Chondrocyte (in vitro differentiated cells): ENCODE measurements at regions not wholly inside any gene's neighbourhood (a gene's known extent, or its start where the extent isn't known, plus 50 kb on each side); places are given as distances from the start of the nearest gene placed in this dataset.

Experiments
- DNase-seq: peaks from one replicate; pipeline ENCODE4 v3.0.0; 2021; ENCODE audit warnings: mixed read lengths, low spot score
- H3K27ac Mint-ChIP-seq: one replicate; pipeline ENCODE4 v1.8.0; 2021; ENCODE audit warnings: mild to moderate bottlenecking, moderate library complexity, mixed read lengths; ENCODE audit not compliant: unreplicated experiment
- H3K27me3 Mint-ChIP-seq: 2 replicates; pipeline ENCODE4 v1.8.0; 2021; ENCODE audit warnings: low read depth, mixed read lengths
- H3K36me3 Mint-ChIP-seq: 2 replicates; pipeline ENCODE4 v1.8.0; 2021; ENCODE audit warnings: low read depth, mixed read lengths
- H3K4me1 Mint-ChIP-seq: 2 replicates; pipeline ENCODE4 v1.8.0; 2021; ENCODE audit warnings: low read depth, mild to moderate bottlenecking, mixed read lengths
- H3K4me3 Mint-ChIP-seq: one replicate; pipeline ENCODE4 v1.8.0; 2021; ENCODE audit warnings: mild to moderate bottlenecking, moderate library complexity, mixed read lengths; ENCODE audit not compliant: unreplicated experiment
- H3K9me3 Mint-ChIP-seq: 2 replicates; pipeline ENCODE4 v1.8.0; 2021; ENCODE audit warnings: low read depth, mixed read lengths
- TF ChIP-seq, protein P1 (sequence below): fragments of 200-600 bp; sonication (generic); IDR thresholded peaks from 2 replicates; pipeline ENCODE4 v1.5.0; 2021; ENCODE audit warnings: antibody characterized with exemption, mild to moderate bottlenecking, moderate library complexity

DNA sequence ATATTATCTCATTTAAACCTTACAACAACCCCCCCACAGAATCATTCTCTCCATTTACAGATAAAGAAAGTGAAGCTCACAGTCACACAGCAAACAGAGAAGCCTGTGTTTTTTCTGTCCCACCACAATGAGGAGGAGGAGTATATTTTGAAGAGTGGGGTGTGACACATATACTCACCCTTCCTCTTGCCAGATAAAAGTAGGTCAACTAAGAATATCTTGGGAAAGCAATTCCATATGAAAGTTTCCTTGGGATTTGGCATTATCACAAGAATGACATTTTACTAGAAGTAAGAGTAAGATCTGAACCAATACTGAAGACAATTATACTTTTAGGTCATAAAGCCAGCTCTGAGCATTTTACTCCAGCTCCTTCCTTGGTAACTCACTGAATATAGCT is 287.5 kb upstream of the HTR2A start:
- DNase-seq, result no peak
- H3K27me3 Mint-ChIP-seq, result peaks cover 6% of the 10 kb centered on the region

DNA sequence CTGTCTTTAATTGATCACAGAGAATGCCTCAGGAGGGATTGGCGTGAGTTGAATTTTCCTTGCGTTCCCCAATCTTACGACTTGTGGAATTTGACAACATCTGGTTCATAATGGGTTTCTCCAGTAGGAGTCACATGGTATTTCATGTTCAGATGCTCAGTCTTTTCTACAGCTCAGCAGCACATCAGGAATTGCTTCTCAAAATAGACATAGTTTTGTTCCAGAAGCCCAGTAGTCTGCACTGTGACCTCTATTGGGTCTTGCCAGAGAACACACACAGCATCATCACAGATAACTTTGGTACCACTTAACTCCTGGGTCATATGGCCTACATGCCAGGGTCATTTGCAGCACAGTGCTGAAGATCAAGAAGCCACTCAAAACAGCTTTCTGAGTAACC is 282.5 kb upstream of the HTR2A start:
- H3K4me3 Mint-ChIP-seq, result no peak overlapping the region
- H3K27ac Mint-ChIP-seq, result no peak overlapping the region
- H3K9me3 Mint-ChIP-seq, result no peaks in the 10 kb centered on the region
- no peaks in the 10 kb centered on the region for H3K36me3 Mint-ChIP-seq
- TF ChIP-seq, protein P1, sequence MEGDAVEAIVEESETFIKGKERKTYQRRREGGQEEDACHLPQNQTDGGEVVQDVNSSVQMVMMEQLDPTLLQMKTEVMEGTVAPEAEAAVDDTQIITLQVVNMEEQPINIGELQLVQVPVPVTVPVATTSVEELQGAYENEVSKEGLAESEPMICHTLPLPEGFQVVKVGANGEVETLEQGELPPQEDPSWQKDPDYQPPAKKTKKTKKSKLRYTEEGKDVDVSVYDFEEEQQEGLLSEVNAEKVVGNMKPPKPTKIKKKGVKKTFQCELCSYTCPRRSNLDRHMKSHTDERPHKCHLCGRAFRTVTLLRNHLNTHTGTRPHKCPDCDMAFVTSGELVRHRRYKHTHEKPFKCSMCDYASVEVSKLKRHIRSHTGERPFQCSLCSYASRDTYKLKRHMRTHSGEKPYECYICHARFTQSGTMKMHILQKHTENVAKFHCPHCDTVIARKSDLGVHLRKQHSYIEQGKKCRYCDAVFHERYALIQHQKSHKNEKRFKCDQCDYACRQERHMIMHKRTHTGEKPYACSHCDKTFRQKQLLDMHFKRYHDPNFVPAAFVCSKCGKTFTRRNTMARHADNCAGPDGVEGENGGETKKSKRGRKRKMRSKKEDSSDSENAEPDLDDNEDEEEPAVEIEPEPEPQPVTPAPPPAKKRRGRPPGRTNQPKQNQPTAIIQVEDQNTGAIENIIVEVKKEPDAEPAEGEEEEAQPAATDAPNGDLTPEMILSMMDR, result no peak
- H3K27me3 Mint-ChIP-seq, result peaks cover 3% of the 10 kb centered on the region
- H3K4me1 Mint-ChIP-seq, result peaks cover 15% of the 10 kb centered on the region
- no peak for DNase-seq

More for the DNA sequence above, 287.5 kb upstream of the HTR2A start:
- Mint-ChIP-seq H3K4me1 (peaks cover 10% of the 10 kb centered on the region), H3K4me3 (no peak overlapping the region), H3K27ac (no peak overlapping the region), H3K36me3 (no peaks in the 10 kb centered on the region), H3K9me3 (peaks cover 3% of the 10 kb centered on the region)
- TF ChIP-seq, protein P1, result no peak

- peaks cover 3% of the 10 kb centered on the region for H3K27me3 Mint-ChIP-seq
- no peak overlapping the region for H3K27ac Mint-ChIP-seq
- no peaks in the 10 kb centered on the region for H3K36me3 Mint-ChIP-seq
- TF ChIP-seq, protein P1, result no peak
- H3K9me3 Mint-ChIP-seq, result no peaks in the 10 kb centered on the region
- H3K4me3 Mint-ChIP-seq, result no peak overlapping the region
- peaks cover 9% of the 10 kb centered on the region for H3K4me1 Mint-ChIP-seq
- no peak for DNase-seq
Measured at GRCh38 chr13:47178090-47178950, 281.5 kb upstream of the HTR2A start.

- no peak for DNase-seq
- H3K4me3 Mint-ChIP-seq, result no peak overlapping the region
- H3K27ac Mint-ChIP-seq, result peak overlapping the region; percentile 52
- TF ChIP-seq, protein P1, result no peak
- no peaks in the 10 kb centered on the region for H3K27me3 Mint-ChIP-seq
- H3K9me3 Mint-ChIP-seq, result no peaks in the 10 kb centered on the region
- no peaks in the 10 kb centered on the region for H3K36me3 Mint-ChIP-seq
- H3K4me1 Mint-ChIP-seq, result peaks cover 9% of the 10 kb centered on the region
Measured at GRCh38 chr13:47175172-47175866, 278.5 kb upstream of the HTR2A start.

DNA sequence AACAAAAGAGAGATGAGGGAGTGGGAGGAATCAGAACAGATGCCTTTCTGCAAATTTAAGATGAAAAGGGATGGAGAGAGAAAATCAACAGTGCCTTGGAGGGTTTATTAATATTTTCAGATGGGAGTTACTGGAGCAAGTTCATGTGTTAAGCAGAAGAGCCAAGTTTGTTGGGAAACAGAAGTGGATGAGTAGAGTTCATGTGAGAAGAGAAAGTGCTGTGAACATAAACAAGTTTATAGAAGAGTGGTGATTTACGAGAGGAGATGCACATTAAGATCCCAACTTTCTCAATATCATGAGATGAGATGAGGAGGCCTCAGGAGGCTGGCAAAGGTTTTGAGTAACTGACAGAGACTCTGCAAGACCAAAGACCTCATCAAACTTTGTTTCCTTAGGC is 274.1 kb upstream of the HTR2A start:
- DNase-seq, result no peak
- Mint-ChIP-seq H3K9me3 (no peaks in the 10 kb centered on the region), H3K27ac (no peak overlapping the region), H3K36me3 (no peaks in the 10 kb centered on the region), H3K4me3 (no peak overlapping the region), H3K4me1 (peaks cover 23% of the 10 kb centered on the region), H3K27me3 (no peaks in the 10 kb centered on the region)
- TF ChIP-seq, protein P1, result no peak
